ENCODE measurements at regions not wholly inside any gene's neighbourhood (a gene's known extent, or its start where the extent isn't known, plus 50 kb on each side); places are given as distances from the start of the nearest gene placed in this dataset.

DNA sequence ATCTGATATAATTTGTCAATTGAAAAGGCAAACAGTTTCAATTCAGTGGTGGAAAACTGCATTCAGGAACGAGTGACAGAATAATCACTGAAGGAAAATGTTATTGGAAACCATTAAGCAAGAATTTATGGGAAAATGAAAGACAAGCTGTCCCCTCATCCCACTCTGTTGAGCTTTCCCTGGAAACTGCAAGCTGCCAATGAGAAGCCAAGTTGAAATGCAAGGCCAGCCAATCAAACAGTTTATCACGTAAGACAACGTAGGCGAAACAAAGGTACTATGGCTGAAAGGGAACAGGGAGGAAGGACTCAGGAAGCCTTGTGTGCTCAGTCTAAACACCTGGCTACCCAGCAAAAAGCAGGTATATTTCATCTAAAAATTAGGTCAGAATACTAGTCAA is 187.9 kb upstream of the ATP10A start:
- TF ChIP-seq, protein P1, sequence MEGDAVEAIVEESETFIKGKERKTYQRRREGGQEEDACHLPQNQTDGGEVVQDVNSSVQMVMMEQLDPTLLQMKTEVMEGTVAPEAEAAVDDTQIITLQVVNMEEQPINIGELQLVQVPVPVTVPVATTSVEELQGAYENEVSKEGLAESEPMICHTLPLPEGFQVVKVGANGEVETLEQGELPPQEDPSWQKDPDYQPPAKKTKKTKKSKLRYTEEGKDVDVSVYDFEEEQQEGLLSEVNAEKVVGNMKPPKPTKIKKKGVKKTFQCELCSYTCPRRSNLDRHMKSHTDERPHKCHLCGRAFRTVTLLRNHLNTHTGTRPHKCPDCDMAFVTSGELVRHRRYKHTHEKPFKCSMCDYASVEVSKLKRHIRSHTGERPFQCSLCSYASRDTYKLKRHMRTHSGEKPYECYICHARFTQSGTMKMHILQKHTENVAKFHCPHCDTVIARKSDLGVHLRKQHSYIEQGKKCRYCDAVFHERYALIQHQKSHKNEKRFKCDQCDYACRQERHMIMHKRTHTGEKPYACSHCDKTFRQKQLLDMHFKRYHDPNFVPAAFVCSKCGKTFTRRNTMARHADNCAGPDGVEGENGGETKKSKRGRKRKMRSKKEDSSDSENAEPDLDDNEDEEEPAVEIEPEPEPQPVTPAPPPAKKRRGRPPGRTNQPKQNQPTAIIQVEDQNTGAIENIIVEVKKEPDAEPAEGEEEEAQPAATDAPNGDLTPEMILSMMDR (IDR thresholded peaks at IDR 0.05; ENCODE audit: low read depth, low read length) = no peak
- H3K4me3 ChIP-seq (ENCODE audit: low read depth, low read length) = no peak overlapping the region
- in situ Hi-C loops (cut with HindIII; ENCODE audit: low sequenced_read_pairs) = no loop called here
- no peak for DNase-seq (ENCODE audit: low read depth, low spot score)

DNA sequence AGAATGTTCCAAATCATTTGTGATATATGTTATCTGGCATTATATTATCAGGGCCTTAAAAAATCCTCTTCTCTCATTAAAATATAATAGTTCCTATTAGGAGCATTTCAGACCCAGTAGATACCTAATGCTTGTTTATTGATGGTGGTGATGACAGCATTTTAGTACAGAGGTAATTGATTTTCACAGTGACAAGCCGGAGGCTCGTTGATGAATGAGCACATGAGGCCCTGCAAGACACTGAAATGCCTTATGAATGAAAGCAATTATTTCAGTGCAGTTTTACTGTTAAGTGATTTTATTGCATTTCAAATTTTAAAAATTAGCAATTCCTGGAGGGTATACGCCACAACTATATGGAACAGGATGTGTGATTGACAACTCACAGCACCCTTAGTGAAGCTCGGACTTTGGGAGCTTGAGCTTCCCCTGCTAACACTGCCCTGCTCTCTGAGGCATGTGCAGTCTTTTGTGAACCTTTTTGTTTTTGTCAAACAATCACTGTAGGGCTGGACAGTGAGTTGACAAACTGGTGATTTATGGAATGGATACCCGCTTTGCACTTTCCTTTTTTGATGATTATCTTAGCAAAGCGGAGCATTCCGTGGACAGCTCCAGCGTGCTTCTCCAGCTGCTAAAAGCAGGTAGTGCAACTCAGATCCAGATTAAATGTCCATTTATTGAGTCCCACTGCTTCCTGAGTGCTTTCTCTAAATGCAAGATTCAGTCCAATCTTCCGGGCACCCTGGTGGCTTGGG is 187.0 kb upstream of the ATP10A start:
- in situ Hi-C loops (cut with HindIII; ENCODE audit: low sequenced_read_pairs) = no loop called here
- H3K4me3 ChIP-seq (ENCODE audit: low read depth, low read length) = no peak overlapping the region
- TF ChIP-seq, protein P1 (IDR thresholded peaks at IDR 0.05; ENCODE audit: low read depth, low read length) = no peak
- DNase-seq (ENCODE audit: low read depth, low spot score) = no peak

GRCh38 chr15:26048669-26049068 is 185.5 kb upstream of the ATP10A start:
- H3K4me3 ChIP-seq (ENCODE audit: low read depth, low read length) = no peak overlapping the region
- TF ChIP-seq, protein P1 (IDR thresholded peaks at IDR 0.05; ENCODE audit: low read depth, low read length) = no peak
- in situ Hi-C loops (cut with HindIII; ENCODE audit: low sequenced_read_pairs) = no loop called here
- no peak for DNase-seq (ENCODE audit: low read depth, low spot score)

DNA sequence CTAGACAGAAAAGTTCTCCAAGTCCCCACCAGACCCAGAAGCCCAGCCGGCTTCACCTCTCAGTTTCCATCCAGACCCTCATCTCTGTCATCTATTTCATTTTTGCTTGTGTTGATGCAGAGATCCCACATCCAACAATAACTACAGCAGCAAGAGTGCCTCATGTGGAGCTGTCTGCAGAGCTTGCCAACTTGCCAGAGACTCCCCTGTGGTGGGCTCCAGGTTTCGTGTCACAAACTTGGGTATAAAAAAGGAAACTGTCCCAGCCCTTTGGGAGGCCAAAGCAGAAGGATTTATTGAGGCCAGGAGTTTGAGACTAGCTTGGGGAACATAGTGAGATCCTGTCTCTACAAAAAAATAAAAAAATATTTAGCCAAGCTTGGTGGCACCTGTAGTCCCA is 182.4 kb upstream of the ATP10A start:
- no peak for DNase-seq (ENCODE audit: low read depth, low spot score)
- TF ChIP-seq, protein P1 (IDR thresholded peaks at IDR 0.05; ENCODE audit: low read depth, low read length) = no peak
- in situ Hi-C loops (cut with HindIII; ENCODE audit: low sequenced_read_pairs) = no loop called here
- no peak overlapping the region for H3K4me3 ChIP-seq (ENCODE audit: low read depth, low read length)

DNA sequence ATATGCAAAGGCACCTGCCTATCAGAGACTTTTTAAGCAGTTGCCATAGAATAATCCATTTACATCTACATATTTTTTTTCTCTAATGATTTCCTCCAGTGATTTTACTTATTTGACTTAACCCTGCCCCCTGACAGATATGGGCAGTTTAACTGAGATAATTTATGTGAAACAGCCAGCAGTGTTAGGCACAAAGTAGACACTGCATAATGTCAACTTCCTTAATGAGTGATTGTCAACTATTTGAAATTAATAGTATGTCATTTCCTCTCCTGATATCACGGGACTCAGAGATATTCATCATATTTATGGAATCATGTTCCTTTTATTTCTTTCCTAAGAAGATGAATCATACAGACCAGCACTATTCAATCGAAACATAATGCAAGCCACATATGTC is 179.9 kb upstream of the ATP10A start:
- in situ Hi-C loops (cut with HindIII; ENCODE audit: low sequenced_read_pairs) = no loop called here
- no peak for DNase-seq (ENCODE audit: low read depth, low spot score)
- no peak overlapping the region for H3K4me3 ChIP-seq (ENCODE audit: low read depth, low read length)
- TF ChIP-seq, protein P1 (IDR thresholded peaks at IDR 0.05; ENCODE audit: low read depth, low read length) = no peak

DNA sequence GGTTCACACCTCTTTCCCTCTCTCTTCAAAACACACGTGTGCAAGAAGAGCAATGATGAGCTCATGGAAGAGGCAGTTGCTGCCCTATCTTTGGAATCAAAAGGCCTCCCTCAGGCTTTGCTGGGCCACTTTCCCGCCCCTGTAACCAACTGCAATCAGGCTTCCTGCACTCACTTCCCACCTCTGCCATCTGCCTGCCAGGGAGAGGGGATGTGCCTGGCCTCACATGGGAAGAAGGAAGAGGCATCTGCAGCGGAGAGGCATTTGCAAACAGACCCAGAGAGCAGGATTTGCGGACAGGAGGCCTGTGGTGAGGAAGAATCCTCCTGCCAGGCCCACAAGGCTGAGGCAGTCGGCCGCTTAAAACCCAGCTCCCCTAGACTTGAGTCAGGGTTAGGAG is 175.6 kb upstream of the ATP10A start:
- in situ Hi-C loops (cut with HindIII; ENCODE audit: low sequenced_read_pairs) = no loop called here
- TF ChIP-seq, protein P1 (IDR thresholded peaks at IDR 0.05; ENCODE audit: low read depth, low read length) = no peak
- H3K4me3 ChIP-seq (ENCODE audit: low read depth, low read length) = no peak overlapping the region
- no peak for DNase-seq (ENCODE audit: low read depth, low spot score)
